ENCODE measurements at regions not wholly inside any gene's neighbourhood (a gene's known extent, or its start where the extent isn't known, plus 50 kb on each side); places are given as distances from the start of the nearest gene placed in this dataset. TPM values are rescaled to one million over a fixed set of nuclear protein-coding genes. Genes with fewer than 3 reads are reported as not detected.

DNA sequence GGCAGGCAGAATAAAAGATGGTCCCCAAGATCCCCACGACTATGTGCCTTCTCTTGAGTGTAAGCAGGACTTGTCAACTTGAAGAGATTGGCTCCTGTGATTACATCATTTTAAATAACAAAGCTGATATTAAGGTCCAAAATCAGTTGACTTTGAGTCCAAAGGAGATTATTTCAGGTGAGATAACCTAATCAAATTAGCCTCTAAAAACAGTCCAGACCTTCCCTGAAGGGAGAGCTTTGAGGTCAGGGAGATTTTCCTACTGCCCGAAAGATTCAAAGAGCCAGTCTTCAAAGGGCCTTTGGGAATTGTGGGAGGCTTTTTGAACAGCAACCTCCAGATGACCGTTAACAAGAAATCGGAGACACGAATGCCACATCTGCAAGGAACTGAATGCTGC is 51.5 kb upstream of the NCAM2 start:
- Histone ChIP-seq H3K4me3 (no peak overlapping the region), H3K4me1 (ENCODE audit: low read depth) (no peaks in the 10 kb centered on the region), H3K36me3 (ENCODE audit: low read depth) (no peaks in the 10 kb centered on the region), H3K9me3 (no peaks in the 10 kb centered on the region)
- ATAC-seq (no peak), DNase-seq (no peak)
- intact Hi-C loops (cut with DNase I, micrococcal nuclease): no loop called here
- TF ChIP-seq, protein P1, sequence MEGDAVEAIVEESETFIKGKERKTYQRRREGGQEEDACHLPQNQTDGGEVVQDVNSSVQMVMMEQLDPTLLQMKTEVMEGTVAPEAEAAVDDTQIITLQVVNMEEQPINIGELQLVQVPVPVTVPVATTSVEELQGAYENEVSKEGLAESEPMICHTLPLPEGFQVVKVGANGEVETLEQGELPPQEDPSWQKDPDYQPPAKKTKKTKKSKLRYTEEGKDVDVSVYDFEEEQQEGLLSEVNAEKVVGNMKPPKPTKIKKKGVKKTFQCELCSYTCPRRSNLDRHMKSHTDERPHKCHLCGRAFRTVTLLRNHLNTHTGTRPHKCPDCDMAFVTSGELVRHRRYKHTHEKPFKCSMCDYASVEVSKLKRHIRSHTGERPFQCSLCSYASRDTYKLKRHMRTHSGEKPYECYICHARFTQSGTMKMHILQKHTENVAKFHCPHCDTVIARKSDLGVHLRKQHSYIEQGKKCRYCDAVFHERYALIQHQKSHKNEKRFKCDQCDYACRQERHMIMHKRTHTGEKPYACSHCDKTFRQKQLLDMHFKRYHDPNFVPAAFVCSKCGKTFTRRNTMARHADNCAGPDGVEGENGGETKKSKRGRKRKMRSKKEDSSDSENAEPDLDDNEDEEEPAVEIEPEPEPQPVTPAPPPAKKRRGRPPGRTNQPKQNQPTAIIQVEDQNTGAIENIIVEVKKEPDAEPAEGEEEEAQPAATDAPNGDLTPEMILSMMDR (IDR thresholded peaks at IDR 0.05): no peak

Small RNAs in the stretch of these regions (microRNA-seq; reads per million reads assigned to microRNA genes)
- not detected for gene MIR548X
